ENCODE measurements at regions not wholly inside any gene's neighbourhood (a gene's known extent, or its start where the extent isn't known, plus 50 kb on each side); places are given as distances from the start of the nearest gene placed in this dataset.

DNA sequence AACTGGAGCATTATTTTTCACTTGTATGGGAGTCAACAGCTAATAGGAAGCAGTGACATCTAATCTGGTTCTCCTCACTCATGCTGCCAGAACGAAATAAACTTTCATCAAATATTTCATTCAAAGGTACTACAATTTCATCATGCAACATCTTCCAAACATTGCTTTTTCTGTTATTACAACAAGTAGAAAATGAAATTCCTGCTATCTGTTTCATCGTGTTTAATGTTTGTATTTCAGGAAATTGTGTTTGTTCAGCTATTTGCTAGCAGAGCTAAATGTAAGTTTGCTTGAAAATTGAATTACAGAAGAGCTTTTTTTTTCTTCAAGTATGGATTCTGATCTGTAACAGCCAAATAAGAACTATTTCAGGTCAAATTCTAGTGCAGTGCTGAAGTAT lies 90.1 kb downstream of the SLITRK6 start:
- TF ChIP-seq, protein P1, sequence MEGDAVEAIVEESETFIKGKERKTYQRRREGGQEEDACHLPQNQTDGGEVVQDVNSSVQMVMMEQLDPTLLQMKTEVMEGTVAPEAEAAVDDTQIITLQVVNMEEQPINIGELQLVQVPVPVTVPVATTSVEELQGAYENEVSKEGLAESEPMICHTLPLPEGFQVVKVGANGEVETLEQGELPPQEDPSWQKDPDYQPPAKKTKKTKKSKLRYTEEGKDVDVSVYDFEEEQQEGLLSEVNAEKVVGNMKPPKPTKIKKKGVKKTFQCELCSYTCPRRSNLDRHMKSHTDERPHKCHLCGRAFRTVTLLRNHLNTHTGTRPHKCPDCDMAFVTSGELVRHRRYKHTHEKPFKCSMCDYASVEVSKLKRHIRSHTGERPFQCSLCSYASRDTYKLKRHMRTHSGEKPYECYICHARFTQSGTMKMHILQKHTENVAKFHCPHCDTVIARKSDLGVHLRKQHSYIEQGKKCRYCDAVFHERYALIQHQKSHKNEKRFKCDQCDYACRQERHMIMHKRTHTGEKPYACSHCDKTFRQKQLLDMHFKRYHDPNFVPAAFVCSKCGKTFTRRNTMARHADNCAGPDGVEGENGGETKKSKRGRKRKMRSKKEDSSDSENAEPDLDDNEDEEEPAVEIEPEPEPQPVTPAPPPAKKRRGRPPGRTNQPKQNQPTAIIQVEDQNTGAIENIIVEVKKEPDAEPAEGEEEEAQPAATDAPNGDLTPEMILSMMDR (conservative IDR thresholded peaks at IDR 0.05; ENCODE audit: low read length): no peak
- TF ChIP-seq EZH2phosphoT487 (IDR thresholded peaks at IDR 0.05; ENCODE audit: borderline replicate concordance): no peak
